SU-DHL-6 (cell line): ENCODE measurements at regions not wholly inside any gene's neighbourhood (a gene's known extent, or its start where the extent isn't known, plus 50 kb on each side); places are given as distances from the start of the nearest gene placed in this dataset.

Experiments
- H2AFZ ChIP-seq: fragments of 200-600 bp; sonication (generic); 2 replicates; pipeline ENCODE4 v1.6.1; 2014; ENCODE audit warnings: low read depth, mild to moderate bottlenecking, moderate library complexity, mixed read lengths, antibody characterized with exemption, low read length; ENCODE audit not compliant: severe bottlenecking
- H3F3A ChIP-seq: fragments of 200-600 bp; shearing (Covaris generic); 2 replicates; pipeline ENCODE4 v1.6.0; 2016; ENCODE audit warnings: antibody characterized with exemption, mild to moderate bottlenecking; ENCODE audit not compliant: insufficient read depth
- H3K27ac ChIP-seq: fragments of 200-600 bp; sonication (generic); 2 replicates; pipeline ENCODE4 v1.5.1; 2016; ENCODE audit warnings: low read depth, mild to moderate bottlenecking, low read length, moderate library complexity, mixed read lengths
- H3K27me3 ChIP-seq: fragments of 200-600 bp; sonication (generic), shearing (Covaris generic); 2 replicates; pipeline ENCODE4 v1.6.0; 2014; ENCODE audit warnings: mild to moderate bottlenecking, low read length
- H3K36me3 ChIP-seq: fragments of 200-600 bp; sonication (generic); 2 replicates; pipeline ENCODE4 v1.6.1; 2014; ENCODE audit warnings: mild to moderate bottlenecking, low read length, mixed read lengths
- H3K4me2 ChIP-seq: fragments of 300-600, 200-600 bp; shearing (Covaris generic), sonication (generic); 2 replicates; pipeline ENCODE4 v1.6.0; 2014; ENCODE audit warnings: low read length, low read depth, mild to moderate bottlenecking; ENCODE audit not compliant: poor library complexity, severe bottlenecking
- H3K4me3 ChIP-seq: fragments of 200-600 bp; sonication (generic); 2 replicates; pipeline ENCODE4 v1.5.1; 2014; ENCODE audit warnings: antibody characterized with exemption, low read length, mild to moderate bottlenecking, mixed read lengths; ENCODE audit not compliant: insufficient read depth, poor library complexity, severe bottlenecking
- H3K79me2 ChIP-seq: fragments of 200-600 bp; sonication (generic); 2 replicates; pipeline ENCODE4 v1.6.1; 2014; ENCODE audit warnings: mild to moderate bottlenecking, low read length, moderate library complexity; ENCODE audit not compliant: insufficient read depth
- H3K9ac ChIP-seq: fragments of 200-600 bp; sonication (generic); 2 replicates; pipeline ENCODE4 v1.7.0; 2014; ENCODE audit warnings: mild to moderate bottlenecking, low read length
- H3K9me2 ChIP-seq: fragments of 200-600 bp; sonication (generic); replicated peaks from 2 replicates; pipeline ENCODE4 v1.6.1; 2014; ENCODE audit warnings: low read length; ENCODE audit not compliant: insufficient read depth
- H3K9me3 ChIP-seq: fragments of 200-600 bp; sonication (generic); 2 replicates; pipeline ENCODE4 v1.6.1; 2014; ENCODE audit warnings: low read length, mixed read lengths; ENCODE audit not compliant: insufficient read depth
- H4K20me1 ChIP-seq: fragments of 200-600 bp; sonication (generic); 2 replicates; pipeline ENCODE4 v1.6.1; 2014; ENCODE audit warnings: low read depth, mild to moderate bottlenecking, antibody characterized with exemption, low read length, moderate library complexity, mixed read lengths
- EZH2phosphoT487 ChIP-seq: fragments of 200-600 bp; sonication (generic), shearing (Covaris generic); conservative IDR thresholded peaks from 2 replicates; pipeline ENCODE4 v1.6.1; 2018; ENCODE audit warnings: mild to moderate bottlenecking, antibody characterized with exemption, low read length, moderate library complexity, mixed read lengths
- TF ChIP-seq, protein P1 (sequence below): fragments of 200-600 bp; sonication (generic); IDR thresholded peaks from one replicate; pipeline ENCODE4 v1.5.1; 2017; ENCODE audit warnings: antibody characterized with exemption, mild to moderate bottlenecking, low read length, moderate library complexity; ENCODE audit not compliant: insufficient read depth, poor library complexity, severe bottlenecking

DNA sequence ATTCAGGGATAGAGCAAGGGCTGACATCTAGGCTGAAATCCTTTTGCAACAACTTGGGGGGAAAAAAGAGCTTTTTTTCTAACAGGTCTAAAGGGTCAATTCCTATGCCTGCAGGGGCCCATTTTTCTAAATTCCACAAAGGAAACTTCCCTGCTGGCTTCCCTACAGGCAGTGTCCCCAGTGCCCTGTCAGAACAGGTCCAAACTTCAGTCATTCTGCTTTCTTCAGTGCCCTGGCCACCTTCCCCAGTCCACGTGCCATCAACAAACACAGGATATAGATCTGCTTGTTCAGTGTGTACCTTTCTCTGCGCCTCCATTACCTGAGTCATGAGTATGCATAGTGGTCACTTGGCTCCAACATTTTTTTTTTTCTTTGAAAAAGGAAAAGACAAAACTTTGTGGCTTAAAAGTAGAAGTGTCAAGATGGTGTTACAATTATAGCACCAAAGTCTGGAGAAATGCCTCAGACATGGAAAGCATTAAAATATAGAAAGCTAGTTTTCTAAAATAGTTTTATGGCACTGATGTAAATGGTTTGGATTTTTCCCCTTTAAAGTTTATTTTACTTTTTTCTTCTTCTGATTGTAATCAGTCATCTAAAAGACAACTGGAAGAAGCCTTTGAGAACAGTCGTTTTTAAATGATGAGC, 84.0 kb upstream of the JADE1 start:
- Histone ChIP-seq H4K20me1 (no peaks in the 10 kb centered on the region), H3K9ac (no peak overlapping the region), H3K4me2 (no peak overlapping the region), H3K79me2 (no peaks in the 10 kb centered on the region), H3K36me3 (no peaks in the 10 kb centered on the region), H2AFZ (no peak overlapping the region), H3K9me3 (no peaks in the 10 kb centered on the region), H3K27me3 (no peaks in the 10 kb centered on the region), H3K27ac (no peak overlapping the region), H3F3A (no peaks in the 10 kb centered on the region), H3K9me2 (no peaks in the 10 kb centered on the region), H3K4me3 (no peak overlapping the region)
- no peak for TF ChIP-seq EZH2phosphoT487
- TF ChIP-seq, protein P1, sequence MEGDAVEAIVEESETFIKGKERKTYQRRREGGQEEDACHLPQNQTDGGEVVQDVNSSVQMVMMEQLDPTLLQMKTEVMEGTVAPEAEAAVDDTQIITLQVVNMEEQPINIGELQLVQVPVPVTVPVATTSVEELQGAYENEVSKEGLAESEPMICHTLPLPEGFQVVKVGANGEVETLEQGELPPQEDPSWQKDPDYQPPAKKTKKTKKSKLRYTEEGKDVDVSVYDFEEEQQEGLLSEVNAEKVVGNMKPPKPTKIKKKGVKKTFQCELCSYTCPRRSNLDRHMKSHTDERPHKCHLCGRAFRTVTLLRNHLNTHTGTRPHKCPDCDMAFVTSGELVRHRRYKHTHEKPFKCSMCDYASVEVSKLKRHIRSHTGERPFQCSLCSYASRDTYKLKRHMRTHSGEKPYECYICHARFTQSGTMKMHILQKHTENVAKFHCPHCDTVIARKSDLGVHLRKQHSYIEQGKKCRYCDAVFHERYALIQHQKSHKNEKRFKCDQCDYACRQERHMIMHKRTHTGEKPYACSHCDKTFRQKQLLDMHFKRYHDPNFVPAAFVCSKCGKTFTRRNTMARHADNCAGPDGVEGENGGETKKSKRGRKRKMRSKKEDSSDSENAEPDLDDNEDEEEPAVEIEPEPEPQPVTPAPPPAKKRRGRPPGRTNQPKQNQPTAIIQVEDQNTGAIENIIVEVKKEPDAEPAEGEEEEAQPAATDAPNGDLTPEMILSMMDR: no peak

DNA sequence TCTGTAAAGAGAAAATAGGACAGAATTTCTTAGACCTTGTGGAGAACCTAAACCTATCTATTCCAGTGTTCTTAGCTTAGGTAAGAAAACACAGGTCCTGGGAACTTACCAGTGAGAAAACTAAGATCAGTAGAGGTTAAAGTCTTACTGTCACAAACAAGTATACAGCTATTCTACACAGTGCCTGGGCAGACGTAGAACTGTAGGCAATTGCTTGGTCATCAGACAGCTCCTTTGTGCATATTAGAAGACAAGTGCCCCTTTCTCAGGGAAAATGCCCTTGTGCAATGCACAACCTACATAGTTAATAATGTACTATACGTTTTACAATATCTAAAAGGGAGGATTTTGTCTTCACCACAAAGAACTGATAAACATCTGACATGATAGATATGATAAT, 86.6 kb upstream of the JADE1 start:
- Histone ChIP-seq H3K9me2 (no peaks in the 10 kb centered on the region), H3F3A (no peaks in the 10 kb centered on the region), H3K79me2 (no peaks in the 10 kb centered on the region), H3K4me3 (no peak overlapping the region), H3K27ac (no peak overlapping the region), H2AFZ (peak overlapping the region; percentile 64), H3K36me3 (no peaks in the 10 kb centered on the region), H3K27me3 (no peaks in the 10 kb centered on the region), H3K9ac (no peak overlapping the region), H3K4me2 (peak overlapping the region; percentile 59), H4K20me1 (no peaks in the 10 kb centered on the region), H3K9me3 (no peaks in the 10 kb centered on the region)
- TF ChIP-seq, protein P1: no peak
- TF ChIP-seq EZH2phosphoT487: no peak

DNA sequence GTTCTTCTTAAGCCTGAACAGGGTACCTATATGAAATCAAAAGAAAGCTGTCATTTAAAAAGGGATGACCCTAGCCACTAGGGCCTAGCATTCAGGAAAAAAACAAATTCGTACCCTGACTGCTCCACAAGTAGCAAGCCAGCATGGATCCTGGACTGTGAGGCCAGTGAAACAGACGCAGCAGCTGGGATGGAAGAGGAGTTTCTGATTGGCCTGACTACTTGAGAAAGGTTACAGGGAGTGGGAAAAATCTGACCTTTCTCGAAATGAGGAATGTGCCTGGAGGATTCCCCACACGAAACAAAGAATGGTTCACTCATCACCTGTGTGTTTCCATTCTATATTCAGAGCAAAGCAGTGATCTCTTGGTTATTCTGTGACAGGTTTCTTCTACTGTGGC, 87.6 kb upstream of the JADE1 start:
- Histone ChIP-seq H4K20me1 (no peaks in the 10 kb centered on the region), H3K9me3 (no peaks in the 10 kb centered on the region), H3K36me3 (no peaks in the 10 kb centered on the region), H3K27me3 (no peaks in the 10 kb centered on the region), H3K27ac (no peak overlapping the region), H3K4me2 (no peak overlapping the region), H3K9me2 (no peaks in the 10 kb centered on the region), H3K79me2 (no peaks in the 10 kb centered on the region), H3K9ac (no peak overlapping the region), H3K4me3 (no peak overlapping the region), H2AFZ (peak overlapping the region; percentile 64), H3F3A (no peaks in the 10 kb centered on the region)
- TF ChIP-seq, protein P1: no peak
- TF ChIP-seq EZH2phosphoT487: no peak
